D721Med (cell line): ENCODE measurements at regions not wholly inside any gene's neighbourhood (a gene's known extent, or its start where the extent isn't known, plus 50 kb on each side); places are given as distances from the start of the nearest gene placed in this dataset.
"Not testable (repeated sequence)": the region's sequence is repeated elsewhere in the genome, so short reads cannot be mapped to it uniquely, and the experiment has no call there.

Experiments used
- DNase-seq: peaks from one replicate; pipeline ENCODE4 v3.0.0; 2011; ENCODE audit warnings: low spot score; ENCODE audit not compliant: insufficient read length
- FAIRE-seq: peaks from 2 replicates; lab custom pipeline; 2011; peaks lifted over from hg19 to GRCh38; lab: Jason Lieb, UNC
- CTCF ChIP-seq: IDR thresholded peaks from 2 replicates; pipeline ENCODE4 v1.5.1; 2012; ENCODE audit warnings: mild to moderate bottlenecking, control low read depth; ENCODE audit not compliant: insufficient read depth; ENCODE audit errors: missing control alignments

GRCh38 chr10:36017137-36017536 lies 375.0 kb upstream of the FZD8 start:
- no peak for TF ChIP-seq CTCF
- DNase-seq = no peak
- FAIRE-seq = no peak

GRCh38 chr10:36007369-36007768 lies 365.3 kb upstream of the FZD8 start:
- TF ChIP-seq CTCF = no peak
- FAIRE-seq (no peak), DNase-seq (no peak)

GRCh38 chr10:36003688-36004087 lies 361.6 kb upstream of the FZD8 start:
- no peak for DNase-seq
- no peak for FAIRE-seq
- TF ChIP-seq CTCF = no peak

- no peak for TF ChIP-seq CTCF
- DNase-seq (no peak), FAIRE-seq (no peak)
Measured at GRCh38 chr10:36003031-36003600, 361.0 kb upstream of the FZD8 start.

- no peak for DNase-seq
- FAIRE-seq = no peak
- no peak for TF ChIP-seq CTCF
Measured at GRCh38 chr10:36002445-36002844, 360.3 kb upstream of the FZD8 start.

- not testable (repeated sequence) for DNase-seq, FAIRE-seq
- peak; percentile 19 for TF ChIP-seq CTCF
Measured at GRCh38 chr10:36000754-36001153, 358.7 kb upstream of the FZD8 start.

GRCh38 chr10:35998026-35998425 lies 355.9 kb upstream of the FZD8 start:
- FAIRE-seq (no peak), DNase-seq (no peak)
- TF ChIP-seq CTCF = no peak
